Activated CD8-positive, alpha-beta T cell treated with anti-CD3 and anti-CD28 coated beads for 36 hours (primary cell): ENCODE measurements at regions not wholly inside any gene's neighbourhood (a gene's known extent, or its start where the extent isn't known, plus 50 kb on each side); places are given as distances from the start of the nearest gene placed in this dataset.

Experiments used
- ATAC-seq: fragments of 200-7000 bp; cut with Tn5 transposase; one replicate; pipeline ENCODE4 v1.10.0; 2021; ENCODE audit warnings: mild to moderate bottlenecking, moderate library complexity
- CTCF ChIA-PET: fragments of 350-600 bp; sonication (Branson Sonifier 250); formaldehyde crosslinking; loops from one replicate; lab custom pipeline; 2021; ENCODE audit warnings: antibody characterized with exemption; lab: Charles Lee
- POLR2A ChIA-PET: fragments of 350-600 bp; sonication (Branson Sonifier 250); formaldehyde crosslinking; loops from one replicate; lab custom pipeline; 2021; ENCODE audit warnings: antibody characterized with exemption; lab: Charles Lee
- DNase-seq: peaks from one replicate; pipeline ENCODE4 v3.0.0-alpha.2; 2020
- H3K27ac Mint-ChIP-seq: one replicate; pipeline ENCODE4 v1.8.0; 2021; ENCODE audit warnings: mild to moderate bottlenecking, mixed read lengths
- H3K27me3 Mint-ChIP-seq: one replicate; pipeline ENCODE4 v1.8.0; 2021; ENCODE audit warnings: mixed read lengths
- H3K36me3 Mint-ChIP-seq: one replicate; pipeline ENCODE4 v1.8.0; 2021; ENCODE audit warnings: low read depth, mixed read lengths
- H3K4me1 Mint-ChIP-seq: one replicate; pipeline ENCODE4 v1.8.0; 2021; ENCODE audit warnings: low read depth, mixed read lengths
- H3K4me3 Mint-ChIP-seq: one replicate; pipeline ENCODE4 v1.8.0; 2021; ENCODE audit warnings: mild to moderate bottlenecking, moderate library complexity, mixed read lengths
- H3K9me3 Mint-ChIP-seq: one replicate; pipeline ENCODE4 v1.8.0; 2021; ENCODE audit warnings: mixed read lengths
- intact Hi-C: fragments of 100-400 bp; cut with micrococcal nuclease; formaldehyde crosslinking; loops from one replicate; pipeline ENCODE4 v1.10.0; 2022
- TF ChIP-seq, protein P1 (sequence below): fragments of 200-600 bp; IDR thresholded peaks from one replicate; pipeline ENCODE4 v1.8.0; 2022; ENCODE audit warnings: antibody characterized with exemption, mild to moderate bottlenecking

DNA sequence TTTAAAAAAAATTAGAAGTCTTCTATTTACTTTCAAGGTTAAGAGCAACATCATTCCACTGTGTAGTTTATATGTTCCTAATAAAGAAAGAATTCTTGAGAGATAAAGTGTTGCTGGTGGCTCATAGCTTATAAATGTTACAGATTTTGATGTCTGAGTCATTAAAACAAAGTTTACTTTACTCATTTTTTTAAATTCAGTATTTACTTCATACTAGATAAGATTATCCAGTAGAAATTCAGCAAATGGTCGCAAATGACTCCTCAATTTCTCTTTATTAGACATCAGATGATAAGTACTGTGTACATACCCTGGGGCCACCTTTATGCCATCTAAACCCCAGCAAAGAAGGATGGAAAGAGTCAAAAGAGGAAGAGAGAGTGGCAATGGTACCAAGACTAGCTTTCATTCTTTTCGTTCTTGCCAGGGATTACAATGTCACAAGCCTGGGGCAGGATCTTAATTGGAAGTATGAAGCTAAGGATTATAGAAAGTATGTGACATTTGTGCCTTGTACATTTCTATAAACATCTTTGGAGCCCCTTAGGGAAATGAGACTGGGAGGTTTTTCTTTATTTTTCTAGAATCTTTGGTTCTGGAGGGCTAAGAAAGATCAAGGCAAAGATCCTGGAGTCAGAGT is 206.1 kb downstream of the CHRM2 start:
- ChIA-PET CTCF (no interaction called here), POLR2A (no interaction called here)
- Mint-ChIP-seq H3K27me3 (no peaks in the 10 kb centered on the region), H3K36me3 (no peaks in the 10 kb centered on the region), H3K27ac (no peak overlapping the region), H3K9me3 (peaks cover 15% of the 10 kb centered on the region), H3K4me1 (no peaks in the 10 kb centered on the region), H3K4me3 (no peak overlapping the region)
- TF ChIP-seq, protein P1, sequence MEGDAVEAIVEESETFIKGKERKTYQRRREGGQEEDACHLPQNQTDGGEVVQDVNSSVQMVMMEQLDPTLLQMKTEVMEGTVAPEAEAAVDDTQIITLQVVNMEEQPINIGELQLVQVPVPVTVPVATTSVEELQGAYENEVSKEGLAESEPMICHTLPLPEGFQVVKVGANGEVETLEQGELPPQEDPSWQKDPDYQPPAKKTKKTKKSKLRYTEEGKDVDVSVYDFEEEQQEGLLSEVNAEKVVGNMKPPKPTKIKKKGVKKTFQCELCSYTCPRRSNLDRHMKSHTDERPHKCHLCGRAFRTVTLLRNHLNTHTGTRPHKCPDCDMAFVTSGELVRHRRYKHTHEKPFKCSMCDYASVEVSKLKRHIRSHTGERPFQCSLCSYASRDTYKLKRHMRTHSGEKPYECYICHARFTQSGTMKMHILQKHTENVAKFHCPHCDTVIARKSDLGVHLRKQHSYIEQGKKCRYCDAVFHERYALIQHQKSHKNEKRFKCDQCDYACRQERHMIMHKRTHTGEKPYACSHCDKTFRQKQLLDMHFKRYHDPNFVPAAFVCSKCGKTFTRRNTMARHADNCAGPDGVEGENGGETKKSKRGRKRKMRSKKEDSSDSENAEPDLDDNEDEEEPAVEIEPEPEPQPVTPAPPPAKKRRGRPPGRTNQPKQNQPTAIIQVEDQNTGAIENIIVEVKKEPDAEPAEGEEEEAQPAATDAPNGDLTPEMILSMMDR, result no peak
- DNase-seq (no peak), ATAC-seq (no peak)
- intact Hi-C loops, result no loop called here

- H3K27me3 Mint-ChIP-seq, result no peaks in the 10 kb centered on the region
- H3K9me3 Mint-ChIP-seq, result peaks cover 13% of the 10 kb centered on the region
- no peak overlapping the region for H3K4me3 Mint-ChIP-seq
- ATAC-seq, result no peak
- H3K36me3 Mint-ChIP-seq, result no peaks in the 10 kb centered on the region
- DNase-seq, result no peak
- CTCF ChIA-PET, result no interaction called here
- no peaks in the 10 kb centered on the region for H3K4me1 Mint-ChIP-seq
- POLR2A ChIA-PET, result no interaction called here
- no peak overlapping the region for H3K27ac Mint-ChIP-seq
- intact Hi-C loops, result no loop called here
- TF ChIP-seq, protein P1, result no peak
Measured at GRCh38 chr7:137073571-137074325, 205.3 kb downstream of the CHRM2 start.
